Muscle layer of duodenum (tissue), 2 donors: ENCODE measurements at regions not wholly inside any gene's neighbourhood (a gene's known extent, or its start where the extent isn't known, plus 50 kb on each side); places are given as distances from the start of the nearest gene placed in this dataset.

Experiments used
- H3K27ac ChIP-seq: one replicate; pipeline ENCODE4 v1.7.0; 2013; ENCODE audit warnings: mild to moderate bottlenecking, low read length
- H3K27me3 ChIP-seq: one replicate; pipeline ENCODE4 v1.7.0; 2013; ENCODE audit warnings: low read depth, mild to moderate bottlenecking, control low read depth, low read length
- H3K36me3 ChIP-seq, 2 donors: one replicate each; pipeline ENCODE4 v1.7.0; 2013; ENCODE audit warnings: low read length in 2 of 2, control low read depth in 1 of 2, mild to moderate bottlenecking in 1 of 2; ENCODE audit not compliant: insufficient read depth in 2 of 2, control insufficient read depth in 1 of 2
- H3K4me1 ChIP-seq, 2 donors: one replicate each; pipeline ENCODE4 v1.7.0; 2013; ENCODE audit warnings: low read length in 2 of 2, mild to moderate bottlenecking in 2 of 2, control low read depth in 1 of 2, moderate library complexity in 1 of 2; ENCODE audit not compliant: insufficient read depth in 2 of 2, control insufficient read depth in 1 of 2
- H3K4me3 ChIP-seq, 2 donors: one replicate each; pipeline ENCODE4 v1.7.0; 2013; ENCODE audit warnings: low read length in 2 of 2, low read depth in 1 of 2, mild to moderate bottlenecking in 1 of 2
- H3K9me3 ChIP-seq, 2 donors: one replicate each; pipeline ENCODE4 v1.7.0; 2013; ENCODE audit warnings: low read length in 2 of 2, control low read depth in 1 of 2, mild to moderate bottlenecking in 1 of 2; ENCODE audit not compliant: control insufficient read depth in 1 of 2
- donor health status: healthy.

GRCh38 chr4:89595125-89595789 lies 241.7 kb downstream of the SNCA start:
- Histone ChIP-seq H3K27me3 (no peaks in the 10 kb centered on the region), H3K36me3 (no peaks in the 10 kb centered on the region), H3K27ac (no peak overlapping the region), H3K9me3 (no peaks in the 10 kb centered on the region), H3K4me3 (no peak overlapping the region), H3K4me1 (no peaks in the 10 kb centered on the region)

- no peaks in the 10 kb centered on the region for H3K36me3 ChIP-seq
- H3K9me3 ChIP-seq: no peaks in the 10 kb centered on the region
- no peaks in the 10 kb centered on the region for H3K4me1 ChIP-seq
- H3K27me3 ChIP-seq: no peaks in the 10 kb centered on the region
- H3K27ac ChIP-seq: no peak overlapping the region
- no peak overlapping the region for H3K4me3 ChIP-seq
Observed at GRCh38 chr4:89590128-89590527, 246.8 kb downstream of the SNCA start.

- H3K9me3 ChIP-seq: no peaks in the 10 kb centered on the region
- H3K27me3 ChIP-seq: no peaks in the 10 kb centered on the region
- no peaks in the 10 kb centered on the region for H3K36me3 ChIP-seq
- no peaks in the 10 kb centered on the region for H3K4me1 ChIP-seq
- no peak overlapping the region for H3K27ac ChIP-seq
- H3K4me3 ChIP-seq: no peak overlapping the region
Observed at GRCh38 chr4:89588421-89588820, 248.5 kb downstream of the SNCA start.

GRCh38 chr4:89587364-89587763 lies 249.6 kb downstream of the SNCA start:
- no peaks in the 10 kb centered on the region for H3K36me3 ChIP-seq

GRCh38 chr4:89586864-89587263 lies 250.1 kb downstream of the SNCA start:
- Histone ChIP-seq H3K4me3 (no peak overlapping the region), H3K9me3 (no peaks in the 10 kb centered on the region), H3K4me1 (no peaks in the 10 kb centered on the region)

More at GRCh38 chr4:89587364-89587763, 249.6 kb downstream of the SNCA start:
- Histone ChIP-seq H3K9me3 (no peaks in the 10 kb centered on the region), H3K27ac (no peak overlapping the region), H3K4me1 (no peaks in the 10 kb centered on the region), H3K4me3 (no peak overlapping the region), H3K27me3 (no peaks in the 10 kb centered on the region)

GRCh38 chr4:89586318-89586717 lies 250.6 kb downstream of the SNCA start:
- Histone ChIP-seq H3K36me3 (no peaks in the 10 kb centered on the region), H3K4me1 (no peaks in the 10 kb centered on the region), H3K4me3 (no peak overlapping the region), H3K27ac (no peak overlapping the region), H3K9me3 (no peaks in the 10 kb centered on the region), H3K27me3 (no peaks in the 10 kb centered on the region)

More at GRCh38 chr4:89586864-89587263, 250.1 kb downstream of the SNCA start:
- no peaks in the 10 kb centered on the region for H3K27me3 ChIP-seq
- H3K36me3 ChIP-seq: no peaks in the 10 kb centered on the region
- no peak overlapping the region for H3K27ac ChIP-seq

GRCh38 chr4:89582756-89583505 lies 254.0 kb downstream of the SNCA start:
- no peak overlapping the region for H3K27ac ChIP-seq
- no peaks in the 10 kb centered on the region for H3K36me3 ChIP-seq
- no peaks in the 10 kb centered on the region for H3K27me3 ChIP-seq
- no peaks in the 10 kb centered on the region for H3K9me3 ChIP-seq
- no peak overlapping the region for H3K4me3 ChIP-seq
- no peaks in the 10 kb centered on the region for H3K4me1 ChIP-seq

GRCh38 chr4:89579771-89580170 lies 257.2 kb downstream of the SNCA start:
- Histone ChIP-seq H3K9me3 (no peaks in the 10 kb centered on the region), H3K4me1 (no peaks in the 10 kb centered on the region), H3K36me3 (no peaks in the 10 kb centered on the region), H3K27ac (no peak overlapping the region), H3K4me3 (no peak overlapping the region), H3K27me3 (no peaks in the 10 kb centered on the region)

- H3K27me3 ChIP-seq: no peaks in the 10 kb centered on the region
- no peak overlapping the region for H3K27ac ChIP-seq
- no peaks in the 10 kb centered on the region for H3K9me3 ChIP-seq
- no peaks in the 10 kb centered on the region for H3K36me3 ChIP-seq
- no peaks in the 10 kb centered on the region for H3K4me1 ChIP-seq
- no peak overlapping the region for H3K4me3 ChIP-seq
Observed at GRCh38 chr4:89576246-89576645, 260.7 kb downstream of the SNCA start.

- no peaks in the 10 kb centered on the region for H3K27me3 ChIP-seq
- H3K36me3 ChIP-seq: no peaks in the 10 kb centered on the region
- H3K9me3 ChIP-seq: no peaks in the 10 kb centered on the region
- no peak overlapping the region for H3K27ac ChIP-seq
- no peak overlapping the region for H3K4me3 ChIP-seq
- no peaks in the 10 kb centered on the region for H3K4me1 ChIP-seq
Observed at GRCh38 chr4:89575840-89576239, 261.1 kb downstream of the SNCA start.

- no peaks in the 10 kb centered on the region for H3K9me3 ChIP-seq
- H3K27ac ChIP-seq: no peak overlapping the region
- H3K4me3 ChIP-seq: no peak overlapping the region
- no peaks in the 10 kb centered on the region for H3K4me1 ChIP-seq
- H3K27me3 ChIP-seq: no peaks in the 10 kb centered on the region
- H3K36me3 ChIP-seq: no peaks in the 10 kb centered on the region
Observed at GRCh38 chr4:89574176-89574575, 262.8 kb downstream of the SNCA start.
